Tibial nerve (tissue), 4 donors: ENCODE measurements at regions not wholly inside any gene's neighbourhood (a gene's known extent, or its start where the extent isn't known, plus 50 kb on each side); places are given as distances from the start of the nearest gene placed in this dataset.

Experiments used
- DNase-seq, 2 donors: peaks; one replicate each; pipeline ENCODE4 v3.0.0-alpha.2; 2019; ENCODE audit warnings: low spot score in 2 of 2
- H3K27ac ChIP-seq, 4 donors: fragments of 200-600 bp; sonication (generic) in 3 of 4; one replicate each; pipeline ENCODE4 v1.5.1; 2017 to 2019; ENCODE audit warnings: mild to moderate bottlenecking in 1 of 4
- H3K27me3 ChIP-seq, 2 donors: fragments of 200-600 bp; sonication (generic) in 1 of 2; one replicate each; pipeline versions ENCODE4 v1.5.1 to v1.6.0; 2017 to 2019
- H3K36me3 ChIP-seq, 3 donors: fragments of 200-600 bp; sonication (generic); one replicate each; pipeline ENCODE4 v1.5.1; 2018 to 2019
- H3K4me1 ChIP-seq, 4 donors: fragments of 200-600 bp; sonication (generic) in 3 of 4; one replicate each; pipeline ENCODE4 v1.5.1; 2017 to 2019
- H3K4me3 ChIP-seq, 4 donors: fragments of 200-600 bp; sonication (generic) in 3 of 4; one replicate each; pipeline ENCODE4 v1.5.1; 2017 to 2019; ENCODE audit warnings: mild to moderate bottlenecking in 1 of 4, moderate library complexity in 1 of 4
- H3K9me3 ChIP-seq, 4 donors: fragments of 200-600 bp; sonication (generic) in 3 of 4; one replicate each; pipeline ENCODE4 v1.5.1; 2017 to 2019
- EP300 ChIP-seq, 2 donors: sonication (generic); formaldehyde crosslinking; IDR thresholded peaks; one replicate each; pipeline ENCODE4 v1.6.1; 2017; ENCODE audit warnings: antibody characterized with exemption in 2 of 2, mild to moderate bottlenecking in 1 of 2
- POLR2A ChIP-seq, 2 donors: fragments of 450-650 bp; IDR thresholded peaks; one replicate each; pipeline ENCODE4 v1.6.1; 2017; ENCODE audit warnings: antibody characterized with exemption in 2 of 2, mild to moderate bottlenecking in 2 of 2, moderate library complexity in 2 of 2
- WGBS, 2 donors: methylation state at CpG; one replicate each; pipeline ENCODE4 v1.1.5; 2018; 5-methylcytosine and 5-hydroxymethylcytosine counted together
- TF ChIP-seq, protein P1 (sequence below), 5 experiments: fragments of 200-600 bp in 3 of 5; fragments of 450-650 bp in 2 of 5; sonication (generic) in 3 of 5; IDR thresholded peaks; one replicate each; pipeline ENCODE4 v1.5.1; 2016 to 2019; ENCODE audit warnings: antibody characterized with exemption in 5 of 5, mild to moderate bottlenecking in 3 of 5, moderate library complexity in 2 of 5

DNA sequence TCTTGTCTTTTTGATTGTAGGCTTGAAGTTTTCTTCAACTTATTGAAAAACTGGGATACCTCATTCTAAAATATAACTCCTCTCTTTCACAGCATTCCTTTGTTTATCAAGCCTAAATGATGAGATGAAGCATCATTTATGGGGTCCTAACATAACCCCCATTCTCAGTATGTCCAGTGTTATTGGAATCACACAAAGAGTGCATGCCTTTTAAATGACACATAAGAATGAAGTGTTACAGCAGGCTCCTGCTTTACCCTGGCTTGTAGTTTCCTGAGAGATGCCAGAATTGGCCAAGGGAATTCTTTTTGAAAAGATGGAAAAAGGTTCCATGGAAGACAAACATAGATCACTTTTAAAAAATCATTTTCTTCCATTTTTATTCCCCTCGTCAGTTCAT is 502.4 kb downstream of the BCKDHB start:
- TF ChIP-seq, protein P1, sequence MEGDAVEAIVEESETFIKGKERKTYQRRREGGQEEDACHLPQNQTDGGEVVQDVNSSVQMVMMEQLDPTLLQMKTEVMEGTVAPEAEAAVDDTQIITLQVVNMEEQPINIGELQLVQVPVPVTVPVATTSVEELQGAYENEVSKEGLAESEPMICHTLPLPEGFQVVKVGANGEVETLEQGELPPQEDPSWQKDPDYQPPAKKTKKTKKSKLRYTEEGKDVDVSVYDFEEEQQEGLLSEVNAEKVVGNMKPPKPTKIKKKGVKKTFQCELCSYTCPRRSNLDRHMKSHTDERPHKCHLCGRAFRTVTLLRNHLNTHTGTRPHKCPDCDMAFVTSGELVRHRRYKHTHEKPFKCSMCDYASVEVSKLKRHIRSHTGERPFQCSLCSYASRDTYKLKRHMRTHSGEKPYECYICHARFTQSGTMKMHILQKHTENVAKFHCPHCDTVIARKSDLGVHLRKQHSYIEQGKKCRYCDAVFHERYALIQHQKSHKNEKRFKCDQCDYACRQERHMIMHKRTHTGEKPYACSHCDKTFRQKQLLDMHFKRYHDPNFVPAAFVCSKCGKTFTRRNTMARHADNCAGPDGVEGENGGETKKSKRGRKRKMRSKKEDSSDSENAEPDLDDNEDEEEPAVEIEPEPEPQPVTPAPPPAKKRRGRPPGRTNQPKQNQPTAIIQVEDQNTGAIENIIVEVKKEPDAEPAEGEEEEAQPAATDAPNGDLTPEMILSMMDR (IDR thresholded peaks at IDR 0.05) = no peak
- TF ChIP-seq EP300 (IDR thresholded peaks at IDR 0.05) (no peak), POLR2A (IDR thresholded peaks at IDR 0.05) (no peak)
- H3K27me3 ChIP-seq = no peaks in the 10 kb centered on the region
- DNase-seq = no peak
- H3K36me3 ChIP-seq = no peaks in the 10 kb centered on the region
- no peak overlapping the region for H3K27ac ChIP-seq
- no peak overlapping the region for H3K4me3 ChIP-seq
- H3K9me3 ChIP-seq = peaks cover 0 to 7% (median 0%) of the 10 kb centered on the region in 4 donors
- 88% methylated on average over 1 of the region's 1 CpG for WGBS, 2 donors
- peaks cover 0 to 11% (median 5%) of the 10 kb centered on the region in 4 donors for H3K4me1 ChIP-seq

DNA sequence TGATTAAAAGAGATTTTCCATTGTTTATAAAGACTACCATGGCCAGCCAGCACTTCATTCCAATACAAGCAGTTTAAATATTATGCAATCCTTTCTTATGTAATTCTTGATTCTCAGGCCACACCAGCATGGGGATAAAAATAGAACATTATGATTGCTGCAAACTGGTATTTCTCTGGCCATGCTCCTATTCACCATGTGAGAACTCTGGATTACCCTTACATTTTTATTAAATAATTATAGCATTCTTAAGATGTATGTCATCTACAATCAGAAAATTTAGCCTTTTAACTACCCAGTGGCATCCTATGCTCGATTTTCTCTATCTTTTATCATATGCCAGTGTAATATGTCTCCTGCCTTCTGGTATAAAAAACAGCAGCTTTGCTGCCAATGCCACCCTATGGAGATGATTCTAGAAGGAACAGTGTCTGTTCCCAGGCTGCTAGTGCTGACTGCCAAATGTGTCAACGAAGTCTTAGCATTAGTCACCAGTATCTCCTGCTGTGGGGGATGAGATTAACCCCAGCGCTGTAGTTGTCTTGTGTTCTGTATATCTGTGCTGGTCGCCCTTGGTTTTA is 501.4 kb downstream of the BCKDHB start:
- 63 to 65% methylated on average over 4 of the region's 4 CpGs for WGBS, 2 donors
- H3K27me3 ChIP-seq = no peaks in the 10 kb centered on the region
- peak overlapping the region in 3 of 4 donors; percentile 11 to 78 (median 58) for H3K27ac ChIP-seq

DNA sequence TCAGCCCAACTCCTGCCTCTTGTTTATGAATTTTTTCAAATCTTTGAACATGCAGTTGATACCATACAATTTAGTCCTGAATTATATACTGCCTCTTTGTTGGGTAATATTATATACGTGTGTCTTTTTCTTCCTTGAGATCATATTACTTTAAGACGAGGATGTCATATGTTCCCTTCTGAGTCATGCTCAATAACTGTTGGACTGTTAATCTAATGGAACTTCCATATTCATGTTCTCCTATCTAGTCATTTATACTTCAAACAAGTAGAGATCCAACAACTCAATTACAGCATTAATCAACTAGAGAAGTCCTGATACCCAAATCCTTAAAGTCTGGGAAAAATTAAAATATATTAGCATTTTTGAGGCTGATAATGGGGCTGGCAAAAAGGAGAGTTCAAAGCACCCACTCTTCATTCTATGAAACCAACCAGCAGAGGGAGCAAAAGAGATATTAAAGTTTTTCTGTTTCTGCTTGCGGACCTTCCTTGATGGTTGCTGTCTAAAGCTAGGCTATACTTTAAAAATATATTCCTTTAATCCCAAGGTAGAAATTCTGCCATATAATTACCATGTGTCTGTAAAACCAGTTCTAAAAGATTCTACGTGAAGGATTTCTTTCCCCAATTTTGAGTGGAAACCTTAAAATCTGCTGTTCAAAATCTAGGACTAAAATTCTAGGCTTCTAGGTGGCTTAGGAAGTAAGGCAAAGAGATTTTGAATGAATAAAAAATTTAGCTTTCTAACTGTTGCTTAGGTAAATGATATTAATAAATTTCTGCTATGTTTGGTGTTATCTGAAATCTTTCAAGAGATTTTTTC is 498.9 kb downstream of the BCKDHB start:
- H3K27ac ChIP-seq = no peak overlapping the region
- H3K36me3 ChIP-seq = no peaks in the 10 kb centered on the region
- H3K4me1 ChIP-seq = peaks cover 0 to 11% (median 5%) of the 10 kb centered on the region in 4 donors
- DNase-seq = peak in 1 of 2 donors; percentile 16
- no peak for TF ChIP-seq POLR2A (IDR thresholded peaks at IDR 0.05)
- TF ChIP-seq, protein P1 (IDR thresholded peaks at IDR 0.05) = peak; percentile 30 to 61 (median 42)
- 37 to 47% methylated on average over 4 of the region's 4 CpGs for WGBS, 2 donors
- peaks cover 0 to 4% (median 0%) of the 10 kb centered on the region in 4 donors for H3K9me3 ChIP-seq
- no peak overlapping the region for H3K4me3 ChIP-seq
- H3K27me3 ChIP-seq = no peaks in the 10 kb centered on the region

More for the DNA sequence above, 501.4 kb downstream of the BCKDHB start:
- peaks cover 0 to 11% (median 5%) of the 10 kb centered on the region in 4 donors for H3K4me1 ChIP-seq
- DNase-seq = peak in 1 of 2 donors; percentile 41
- H3K9me3 ChIP-seq = no peaks in the 10 kb centered on the region
- H3K36me3 ChIP-seq = no peaks in the 10 kb centered on the region
- H3K4me3 ChIP-seq = no peak overlapping the region
- peak; percentile 14 to 80 for TF ChIP-seq EP300 (IDR thresholded peaks at IDR 0.05)
- TF ChIP-seq, protein P1 (IDR thresholded peaks at IDR 0.05) = no peak

DNA sequence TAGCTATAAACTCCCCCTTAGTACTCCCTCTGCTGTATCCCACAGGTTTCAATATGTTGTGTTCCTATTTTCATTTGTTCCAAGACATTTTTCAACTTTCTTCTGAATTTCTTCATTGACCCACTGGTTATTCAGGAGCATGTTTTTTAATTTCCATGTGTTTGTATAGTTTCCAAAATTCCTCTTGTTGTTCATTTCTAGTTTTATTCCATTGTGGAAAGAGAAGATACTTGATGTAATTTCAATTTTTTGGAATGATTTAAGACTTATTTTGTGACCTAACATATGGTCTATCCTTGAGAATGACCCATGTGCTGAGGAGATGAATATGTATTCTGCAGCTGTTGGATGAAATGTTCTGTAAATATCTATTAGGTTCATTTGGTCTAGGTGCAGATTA is 497.2 kb downstream of the BCKDHB start:
- DNase-seq = no peak
- no peak overlapping the region for H3K4me3 ChIP-seq
- H3K9me3 ChIP-seq = peaks cover 0 to 4% (median 0%) of the 10 kb centered on the region in 4 donors
- H3K27me3 ChIP-seq = no peaks in the 10 kb centered on the region
- TF ChIP-seq EP300 (IDR thresholded peaks at IDR 0.05) = no peak
- TF ChIP-seq POLR2A (IDR thresholded peaks at IDR 0.05) = no peak
- TF ChIP-seq, protein P1 (IDR thresholded peaks at IDR 0.05) = no peak
- H3K27ac ChIP-seq = no peak overlapping the region
- H3K4me1 ChIP-seq = peaks cover 0 to 11% (median 5%) of the 10 kb centered on the region in 4 donors
- H3K36me3 ChIP-seq = no peaks in the 10 kb centered on the region

DNA sequence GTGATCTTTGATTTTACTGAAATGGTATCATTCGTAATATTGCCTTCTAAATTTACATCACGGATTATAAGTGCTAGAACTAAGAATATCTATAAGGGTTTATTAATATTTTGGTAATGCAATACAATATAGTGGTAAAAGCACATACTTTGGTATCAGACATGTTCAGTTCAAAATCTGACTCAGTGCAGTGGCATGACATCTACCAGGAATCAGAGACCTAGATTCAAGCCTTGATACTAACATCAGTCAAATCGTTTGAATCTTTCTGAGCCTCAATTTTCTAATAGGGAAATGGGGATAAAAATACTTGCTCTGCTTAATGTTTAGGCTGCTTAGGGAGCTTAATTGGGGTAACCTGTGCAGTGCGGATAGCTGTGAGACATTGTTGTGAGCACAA is 488.0 kb downstream of the BCKDHB start:
- TF ChIP-seq, protein P1 (IDR thresholded peaks at IDR 0.05) = no peak
- TF ChIP-seq EP300 (IDR thresholded peaks at IDR 0.05) = no peak
- no peak for TF ChIP-seq POLR2A (IDR thresholded peaks at IDR 0.05)
- Histone ChIP-seq H3K4me1 (no peaks in the 10 kb centered on the region), H3K27me3 (no peaks in the 10 kb centered on the region), H3K36me3 (no peaks in the 10 kb centered on the region), H3K27ac (no peak overlapping the region), H3K4me3 (no peak overlapping the region), H3K9me3 (no peaks in the 10 kb centered on the region)
- 91 to 93% methylated on average over 4 of the region's 4 CpGs for WGBS, 2 donors
- DNase-seq = no peak
